DMS79 (cell line): ENCODE measurements at regions not wholly inside any gene's neighbourhood (a gene's known extent, or its start where the extent isn't known, plus 50 kb on each side); places are given as distances from the start of the nearest gene placed in this dataset.

ENCODE experiments used
- DNase-seq: peaks from one replicate; lab custom pipeline; 2025; lab: John Stamatoyannopoulos, UW

- DNase-seq = no peak
Measured at GRCh38 chr2:20110876-20111275, 59.4 kb upstream of the LAPTM4A start.

- DNase-seq = no peak
Measured at GRCh38 chr2:20110383-20110782, 59.0 kb upstream of the LAPTM4A start.

- no peak for DNase-seq
Measured at GRCh38 chr2:20108655-20109396, 57.4 kb upstream of the LAPTM4A start.

GRCh38 chr2:20107776-20108175 lies 56.3 kb upstream of the LAPTM4A start:
- DNase-seq = no peak

GRCh38 chr2:20107352-20107751 lies 55.9 kb upstream of the LAPTM4A start:
- DNase-seq = no peak

- peak; percentile 6 for DNase-seq
Measured at GRCh38 chr2:20106746-20107145, 55.3 kb upstream of the LAPTM4A start.

- DNase-seq = peak; percentile 53
Measured at GRCh38 chr2:20104900-20105545, 53.6 kb upstream of the LAPTM4A start.

GRCh38 chr2:20103530-20103929 lies 52.1 kb upstream of the LAPTM4A start:
- DNase-seq = no peak
